OCI-LY1 (cell line): ENCODE measurements at regions not wholly inside any gene's neighbourhood (a gene's known extent, or its start where the extent isn't known, plus 50 kb on each side); places are given as distances from the start of the nearest gene placed in this dataset.

Experiments used
- H2AFZ ChIP-seq: fragments of 200-600 bp; sonication (generic), shearing (Covaris generic); 2 replicates; pipeline ENCODE4 v1.6.0; 2014; ENCODE audit warnings: antibody characterized with exemption, mild to moderate bottlenecking, low read length
- H3F3A ChIP-seq: fragments of 200-600 bp; sonication (generic), shearing (Covaris generic); 2 replicates; pipeline ENCODE4 v1.6.0; 2014; ENCODE audit warnings: mild to moderate bottlenecking, antibody characterized with exemption, low read length, moderate library complexity; ENCODE audit not compliant: insufficient read depth
- H3K27ac ChIP-seq: fragments of 200-600 bp; sonication (generic); 2 replicates; pipeline ENCODE4 v1.5.1; 2014; ENCODE audit warnings: low read length, mixed run types, mild to moderate bottlenecking, low read depth; ENCODE audit not compliant: poor library complexity, severe bottlenecking
- H3K27me3 ChIP-seq: fragments of 200-600 bp; sonication (generic); 2 replicates; pipeline ENCODE4 v1.6.0; 2014; ENCODE audit warnings: antibody characterized with exemption, mild to moderate bottlenecking, low read length, moderate library complexity; ENCODE audit not compliant: insufficient read depth
- H3K36me3 ChIP-seq: fragments of 200-600 bp; sonication (generic); 2 replicates; pipeline ENCODE4 v1.6.1; 2014; ENCODE audit warnings: mild to moderate bottlenecking, antibody characterized with exemption, low read length, moderate library complexity, mixed read lengths; ENCODE audit not compliant: insufficient read depth
- H3K4me1 ChIP-seq: fragments of 200-600 bp; sonication (generic); 2 replicates; pipeline ENCODE4 v1.5.1; 2014; ENCODE audit warnings: mild to moderate bottlenecking, low read length, moderate library complexity; ENCODE audit not compliant: insufficient read depth, severe bottlenecking
- H3K4me2 ChIP-seq: fragments of 200-600 bp; sonication (generic), shearing (Covaris generic); 2 replicates; pipeline ENCODE4 v1.6.1; 2014; ENCODE audit warnings: low read length
- H3K4me3 ChIP-seq: fragments of 200-600 bp; sonication (generic); 2 replicates; pipeline ENCODE4 v1.5.1; 2014; ENCODE audit warnings: low read length, low read depth, mild to moderate bottlenecking, mixed read lengths; ENCODE audit not compliant: poor library complexity, severe bottlenecking
- H3K79me2 ChIP-seq: fragments of 200-600 bp; shearing (Covaris generic); 2 replicates; pipeline ENCODE4 v1.6.1; 2016; ENCODE audit warnings: mixed run types, low read length, mixed read lengths; ENCODE audit not compliant: insufficient read depth
- H3K9ac ChIP-seq: fragments of 200-600 bp; sonication (generic), shearing (Covaris generic); 2 replicates; pipeline ENCODE4 v1.6.1; 2014; ENCODE audit warnings: mild to moderate bottlenecking, low read length, mixed read lengths
- H3K9me2 ChIP-seq: fragments of 200-600 bp; sonication (generic), shearing (Covaris generic); 2 replicates; pipeline ENCODE4 v1.6.1; 2014; ENCODE audit warnings: low read depth, mild to moderate bottlenecking, low read length, mixed read lengths
- H3K9me3 ChIP-seq: fragments of 200-600 bp; shearing (Covaris generic); 2 replicates; pipeline ENCODE4 v1.6.1; 2014; ENCODE audit warnings: low read length, mixed read lengths
- H4K20me1 ChIP-seq: fragments of 200-600 bp; sonication (generic), shearing (Covaris generic); 2 replicates; pipeline ENCODE4 v1.6.0; 2016; ENCODE audit warnings: mild to moderate bottlenecking, low read length; ENCODE audit not compliant: insufficient read depth
- EZH2 ChIP-seq: fragments of 200-600 bp; sonication (generic), shearing (Covaris generic); IDR thresholded peaks from 2 replicates; pipeline ENCODE4 v1.8.0; 2017; ENCODE audit warnings: borderline replicate concordance, mixed run types, mild to moderate bottlenecking, antibody characterized with exemption, low read length, moderate library complexity, mixed read lengths
- TF ChIP-seq, protein P1 (sequence below): fragments of 200-600 bp; sonication (generic), shearing (Covaris generic); IDR thresholded peaks from 2 replicates; pipeline ENCODE4 v1.5.1; 2017; ENCODE audit warnings: mild to moderate bottlenecking, antibody characterized with exemption, low read length, moderate library complexity, mixed read lengths

GRCh38 chr7:17498230-17498629 is 199.8 kb downstream of the AHR start:
- Histone ChIP-seq H3K27me3 (no peaks in the 10 kb centered on the region), H2AFZ (no peak overlapping the region), H3K79me2 (no peaks in the 10 kb centered on the region), H3K4me1 (no peaks in the 10 kb centered on the region), H3K4me2 (no peak overlapping the region), H3K9me3 (no peaks in the 10 kb centered on the region), H3F3A (no peaks in the 10 kb centered on the region), H3K36me3 (no peaks in the 10 kb centered on the region), H4K20me1 (no peaks in the 10 kb centered on the region), H3K4me3 (no peak overlapping the region), H3K27ac (no peak overlapping the region), H3K9me2 (no peaks in the 10 kb centered on the region), H3K9ac (no peak overlapping the region)
- TF ChIP-seq, protein P1, sequence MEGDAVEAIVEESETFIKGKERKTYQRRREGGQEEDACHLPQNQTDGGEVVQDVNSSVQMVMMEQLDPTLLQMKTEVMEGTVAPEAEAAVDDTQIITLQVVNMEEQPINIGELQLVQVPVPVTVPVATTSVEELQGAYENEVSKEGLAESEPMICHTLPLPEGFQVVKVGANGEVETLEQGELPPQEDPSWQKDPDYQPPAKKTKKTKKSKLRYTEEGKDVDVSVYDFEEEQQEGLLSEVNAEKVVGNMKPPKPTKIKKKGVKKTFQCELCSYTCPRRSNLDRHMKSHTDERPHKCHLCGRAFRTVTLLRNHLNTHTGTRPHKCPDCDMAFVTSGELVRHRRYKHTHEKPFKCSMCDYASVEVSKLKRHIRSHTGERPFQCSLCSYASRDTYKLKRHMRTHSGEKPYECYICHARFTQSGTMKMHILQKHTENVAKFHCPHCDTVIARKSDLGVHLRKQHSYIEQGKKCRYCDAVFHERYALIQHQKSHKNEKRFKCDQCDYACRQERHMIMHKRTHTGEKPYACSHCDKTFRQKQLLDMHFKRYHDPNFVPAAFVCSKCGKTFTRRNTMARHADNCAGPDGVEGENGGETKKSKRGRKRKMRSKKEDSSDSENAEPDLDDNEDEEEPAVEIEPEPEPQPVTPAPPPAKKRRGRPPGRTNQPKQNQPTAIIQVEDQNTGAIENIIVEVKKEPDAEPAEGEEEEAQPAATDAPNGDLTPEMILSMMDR: no peak
- TF ChIP-seq EZH2: no peak

DNA sequence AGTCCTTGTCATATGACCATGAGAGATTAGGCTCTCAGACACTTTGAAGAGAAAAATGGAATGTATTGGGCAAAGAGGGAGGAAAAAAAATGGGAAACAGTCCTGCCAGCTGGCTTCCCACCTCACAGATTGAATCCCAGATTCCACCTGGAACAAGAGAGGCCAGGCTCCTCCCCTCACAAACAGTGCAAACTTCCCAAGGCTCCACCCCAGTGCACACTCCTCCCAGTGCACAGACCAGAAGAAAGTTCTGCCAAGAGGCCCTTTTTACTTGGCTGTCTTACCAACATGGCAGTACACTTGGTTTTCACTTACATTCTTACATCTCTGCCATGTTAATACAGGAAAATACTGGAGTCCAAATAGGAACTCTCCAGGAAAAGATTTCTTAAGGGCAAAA is 202.3 kb downstream of the AHR start:
- H3K9me2 ChIP-seq: no peaks in the 10 kb centered on the region

GRCh38 chr7:17501441-17502212 is 203.2 kb downstream of the AHR start:
- no peaks in the 10 kb centered on the region for H3K36me3 ChIP-seq
- no peak overlapping the region for H3K27ac ChIP-seq
- H3K4me3 ChIP-seq: no peak overlapping the region
- H3K9me2 ChIP-seq: no peaks in the 10 kb centered on the region
- H3K79me2 ChIP-seq: no peaks in the 10 kb centered on the region
- no peaks in the 10 kb centered on the region for H3F3A ChIP-seq
- TF ChIP-seq EZH2: no peak
- TF ChIP-seq, protein P1: no peak
- H3K9ac ChIP-seq: no peak overlapping the region
- H4K20me1 ChIP-seq: no peaks in the 10 kb centered on the region
- no peaks in the 10 kb centered on the region for H3K9me3 ChIP-seq
- no peaks in the 10 kb centered on the region for H3K27me3 ChIP-seq
- no peak overlapping the region for H3K4me2 ChIP-seq
- H2AFZ ChIP-seq: no peak overlapping the region
- no peaks in the 10 kb centered on the region for H3K4me1 ChIP-seq

More for the DNA sequence above, 202.3 kb downstream of the AHR start:
- no peaks in the 10 kb centered on the region for H3K27me3 ChIP-seq
- no peak overlapping the region for H2AFZ ChIP-seq
- no peak overlapping the region for H3K4me2 ChIP-seq
- no peaks in the 10 kb centered on the region for H3F3A ChIP-seq
- H3K4me3 ChIP-seq: no peak overlapping the region
- H3K4me1 ChIP-seq: no peaks in the 10 kb centered on the region
- no peak overlapping the region for H3K27ac ChIP-seq
- no peaks in the 10 kb centered on the region for H3K36me3 ChIP-seq
- no peaks in the 10 kb centered on the region for H3K9me3 ChIP-seq
- no peak for TF ChIP-seq EZH2
- TF ChIP-seq, protein P1: no peak
- no peaks in the 10 kb centered on the region for H3K79me2 ChIP-seq
- no peak overlapping the region for H3K9ac ChIP-seq
- no peaks in the 10 kb centered on the region for H4K20me1 ChIP-seq
